ENCODE measurements at regions not wholly inside any gene's neighbourhood (a gene's known extent, or its start where the extent isn't known, plus 50 kb on each side); places are given as distances from the start of the nearest gene placed in this dataset.

GRCh38 chr10:33635967-33636515, 301.6 kb upstream of the NRP1 start:
- 64 to 78% (median 77%) methylated on average over 6 of the region's 6 CpGs for WGBS, 4 donors
- intact Hi-C loops (cut with DNase I): no loop called here

GRCh38 chr10:33632432-33632831, 298.0 kb upstream of the NRP1 start:
- H3K4me3 ChIP-seq: no peak overlapping the region
- no peaks in the 10 kb centered on the region for H3K9me3 ChIP-seq (replicated peaks in 1 of 3)
- H3K27me3 ChIP-seq: no peaks in the 10 kb centered on the region
- intact Hi-C loops (cut with DNase I): no loop called here
- no peak overlapping the region for H3K27ac ChIP-seq
- no peak for DNase-seq
- TF ChIP-seq POLR2A (IDR thresholded peaks at IDR 0.05): no peak
- TF ChIP-seq CTCF (IDR thresholded peaks at IDR 0.05): no peak
- no peaks in the 10 kb centered on the region for H3K36me3 ChIP-seq (replicated peaks in 1 of 2)
- no peaks in the 10 kb centered on the region for H3K4me1 ChIP-seq (replicated peaks in 1 of 2)

More at GRCh38 chr10:33635967-33636515, 301.6 kb upstream of the NRP1 start:
- no peaks in the 10 kb centered on the region for H3K4me1 ChIP-seq (replicated peaks in 1 of 2)
- no peaks in the 10 kb centered on the region for H3K36me3 ChIP-seq (replicated peaks in 1 of 2)
- H3K4me3 ChIP-seq: no peak overlapping the region
- no peak for DNase-seq
- TF ChIP-seq POLR2A (IDR thresholded peaks at IDR 0.05): no peak
- TF ChIP-seq CTCF (IDR thresholded peaks at IDR 0.05): no peak
- no peak overlapping the region for H3K27ac ChIP-seq
- no peaks in the 10 kb centered on the region for H3K27me3 ChIP-seq
- H3K9me3 ChIP-seq (replicated peaks in 1 of 3): no peaks in the 10 kb centered on the region

GRCh38 chr10:33631991-33632390, 297.5 kb upstream of the NRP1 start:
- no peaks in the 10 kb centered on the region for H3K9me3 ChIP-seq (replicated peaks in 1 of 3)
- H3K27ac ChIP-seq: no peak overlapping the region
- intact Hi-C loops (cut with DNase I): no loop called here
- no peak overlapping the region for H3K4me3 ChIP-seq
- no peaks in the 10 kb centered on the region for H3K36me3 ChIP-seq (replicated peaks in 1 of 2)
- H3K4me1 ChIP-seq (replicated peaks in 1 of 2): no peaks in the 10 kb centered on the region
- H3K27me3 ChIP-seq: no peaks in the 10 kb centered on the region
- no peak for DNase-seq
- TF ChIP-seq POLR2A (IDR thresholded peaks at IDR 0.05): no peak
- WGBS, 4 donors: 80 to 90% (median 89%) methylated on average over 2 to 3 of the region's 3 CpGs

GRCh38 chr10:33630761-33631160, 296.3 kb upstream of the NRP1 start:
- intact Hi-C loops (cut with DNase I): no loop called here
- DNase-seq: no peak
- TF ChIP-seq CTCF (IDR thresholded peaks at IDR 0.05) (no peak), POLR2A (IDR thresholded peaks at IDR 0.05) (no peak)
- WGBS, 4 donors: 85 to 96% (median 94%) methylated on average over 2 of the region's 2 CpGs
- no peaks in the 10 kb centered on the region for H3K4me1 ChIP-seq (replicated peaks in 1 of 2)
- no peaks in the 10 kb centered on the region for H3K9me3 ChIP-seq (replicated peaks in 1 of 3)
- no peak overlapping the region for H3K27ac ChIP-seq
- H3K36me3 ChIP-seq (replicated peaks in 1 of 2): no peaks in the 10 kb centered on the region
- H3K4me3 ChIP-seq: no peak overlapping the region
- no peaks in the 10 kb centered on the region for H3K27me3 ChIP-seq

- no peak for DNase-seq
- 68 to 79% (median 73%) methylated on average over 5 of the region's 5 CpGs for WGBS, 4 donors
- no peak for TF ChIP-seq CTCF (IDR thresholded peaks at IDR 0.05)
- Histone ChIP-seq H3K27ac (no peak overlapping the region), H3K9me3 (replicated peaks in 1 of 3) (no peaks in the 10 kb centered on the region), H3K27me3 (no peaks in the 10 kb centered on the region), H3K4me3 (no peak overlapping the region), H3K36me3 (replicated peaks in 1 of 2) (no peaks in the 10 kb centered on the region), H3K4me1 (replicated peaks in 1 of 2) (no peaks in the 10 kb centered on the region)
- intact Hi-C loops (cut with DNase I): no loop called here
Measured at GRCh38 chr10:33627611-33628010, 293.1 kb upstream of the NRP1 start.

Data from adrenal gland (tissue), 9 donors.